Left ventricle myocardium inferior (tissue), 1 donor: ENCODE measurements at regions not wholly inside any gene's neighbourhood (a gene's known extent, or its start where the extent isn't known, plus 50 kb on each side); places are given as distances from the start of the nearest gene placed in this dataset.

ENCODE experiments used
- DNase-seq: peaks from one replicate; pipeline ENCODE4 v3.0.0-alpha.2; 2020
- H3K27ac ChIP-seq: fragments of 200-600 bp; replicated peaks from 2 replicates; pipeline ENCODE4 v1.8.0; 2021
- H3K27me3 ChIP-seq: fragments of 200-600 bp; 2 replicates; pipeline ENCODE4 v1.8.0; 2021; ENCODE audit warnings: low read depth
- H3K36me3 ChIP-seq: fragments of 200-600 bp; 2 replicates; pipeline ENCODE4 v1.8.0; 2021
- H3K4me1 ChIP-seq: fragments of 200-600 bp; 2 replicates; pipeline ENCODE4 v1.8.0; 2021
- H3K4me3 ChIP-seq: fragments of 200-600 bp; 2 replicates; pipeline ENCODE4 v1.8.0; 2021; ENCODE audit warnings: mild to moderate bottlenecking, moderate library complexity
- H3K9me3 ChIP-seq: fragments of 200-600 bp; replicated peaks from 2 replicates; pipeline ENCODE4 v1.8.0; 2021
- intact Hi-C: fragments of 100-400 bp; cut with micrococcal nuclease; formaldehyde crosslinking; loops from one replicate; pipeline ENCODE4 v1.11.0; 2022
- TF ChIP-seq, protein P1 (sequence below): fragments of 200-600 bp; IDR thresholded peaks from 2 replicates; pipeline ENCODE4 v1.8.0; 2021; ENCODE audit warnings: antibody characterized with exemption, mild to moderate bottlenecking, borderline replicate concordance
- donor health status: DM: no; HTN: yes; CAD: no; lungs with severe emphysema.

DNA sequence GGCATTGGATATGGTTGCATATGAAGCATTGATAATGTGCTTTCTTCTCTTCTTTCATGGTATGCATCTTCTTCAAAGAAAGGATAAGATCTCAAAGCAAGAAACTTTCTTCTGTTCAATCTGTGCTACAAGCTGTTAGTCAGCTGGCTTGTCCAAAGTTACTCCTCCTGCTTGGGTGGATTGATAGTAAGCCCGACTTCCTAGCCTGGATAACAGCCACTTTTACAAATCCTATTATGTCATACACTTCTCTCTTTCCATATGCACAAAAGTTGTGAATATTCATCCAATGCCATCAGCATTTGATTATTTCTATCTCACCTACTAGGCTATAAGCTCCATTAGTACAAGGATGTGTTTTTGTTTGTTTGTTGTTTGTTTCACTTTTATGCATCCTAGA is 891.0 kb upstream of the SORCS1 start:
- Histone ChIP-seq H3K4me1 (no peaks in the 10 kb centered on the region), H3K4me3 (no peak overlapping the region), H3K27ac (no peak overlapping the region), H3K36me3 (no peaks in the 10 kb centered on the region), H3K27me3 (no peaks in the 10 kb centered on the region), H3K9me3 (no peaks in the 10 kb centered on the region)
- no peak for DNase-seq
- intact Hi-C loops: no loop called here
- TF ChIP-seq, protein P1, sequence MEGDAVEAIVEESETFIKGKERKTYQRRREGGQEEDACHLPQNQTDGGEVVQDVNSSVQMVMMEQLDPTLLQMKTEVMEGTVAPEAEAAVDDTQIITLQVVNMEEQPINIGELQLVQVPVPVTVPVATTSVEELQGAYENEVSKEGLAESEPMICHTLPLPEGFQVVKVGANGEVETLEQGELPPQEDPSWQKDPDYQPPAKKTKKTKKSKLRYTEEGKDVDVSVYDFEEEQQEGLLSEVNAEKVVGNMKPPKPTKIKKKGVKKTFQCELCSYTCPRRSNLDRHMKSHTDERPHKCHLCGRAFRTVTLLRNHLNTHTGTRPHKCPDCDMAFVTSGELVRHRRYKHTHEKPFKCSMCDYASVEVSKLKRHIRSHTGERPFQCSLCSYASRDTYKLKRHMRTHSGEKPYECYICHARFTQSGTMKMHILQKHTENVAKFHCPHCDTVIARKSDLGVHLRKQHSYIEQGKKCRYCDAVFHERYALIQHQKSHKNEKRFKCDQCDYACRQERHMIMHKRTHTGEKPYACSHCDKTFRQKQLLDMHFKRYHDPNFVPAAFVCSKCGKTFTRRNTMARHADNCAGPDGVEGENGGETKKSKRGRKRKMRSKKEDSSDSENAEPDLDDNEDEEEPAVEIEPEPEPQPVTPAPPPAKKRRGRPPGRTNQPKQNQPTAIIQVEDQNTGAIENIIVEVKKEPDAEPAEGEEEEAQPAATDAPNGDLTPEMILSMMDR: no peak

DNA sequence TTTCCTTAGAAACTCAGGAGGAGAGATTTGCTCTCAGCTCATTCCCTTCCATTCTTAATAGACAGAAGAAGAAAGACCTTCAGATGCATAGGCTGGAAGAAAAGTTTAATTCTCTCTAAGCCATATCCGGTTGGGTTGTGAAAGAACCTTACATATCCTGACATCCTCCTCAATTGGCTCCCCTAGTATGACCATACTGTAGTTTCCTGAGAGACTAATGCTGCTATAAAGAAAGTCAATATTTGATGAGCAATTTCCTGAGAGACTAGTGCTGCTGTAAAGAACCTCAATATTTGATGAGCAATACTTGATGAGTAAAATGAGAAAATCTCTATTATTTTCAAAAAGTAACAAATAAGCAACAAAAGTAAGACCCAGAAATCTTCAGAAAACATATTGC is 888.5 kb upstream of the SORCS1 start:
- intact Hi-C loops: no loop called here
- H3K4me1 ChIP-seq: no peaks in the 10 kb centered on the region
- TF ChIP-seq, protein P1: no peak
- H3K9me3 ChIP-seq: no peaks in the 10 kb centered on the region
- H3K27me3 ChIP-seq: no peaks in the 10 kb centered on the region
- H3K4me3 ChIP-seq: no peak overlapping the region
- no peaks in the 10 kb centered on the region for H3K36me3 ChIP-seq
- no peak for DNase-seq
- no peak overlapping the region for H3K27ac ChIP-seq

DNA sequence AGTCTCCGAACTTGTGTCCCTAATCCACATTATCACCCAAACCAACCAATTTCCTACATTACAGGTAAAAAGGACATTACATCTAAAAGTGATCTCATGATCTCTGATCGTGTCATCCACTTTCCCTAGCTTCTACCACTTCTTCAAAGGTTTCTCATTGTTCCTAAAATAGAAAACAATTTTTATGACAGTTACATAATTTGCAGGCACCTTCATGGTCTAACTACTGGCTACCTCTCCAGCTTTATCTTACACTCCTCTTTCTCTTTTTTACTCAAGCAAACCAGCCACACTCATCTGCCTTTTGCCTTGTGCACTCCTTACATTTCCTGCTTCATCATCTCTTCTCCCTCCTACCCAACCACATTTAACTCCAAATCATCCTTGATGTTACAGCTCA is 886.7 kb upstream of the SORCS1 start:
- TF ChIP-seq, protein P1: no peak
- Histone ChIP-seq H3K27me3 (no peaks in the 10 kb centered on the region), H3K4me3 (no peak overlapping the region), H3K4me1 (no peaks in the 10 kb centered on the region), H3K9me3 (no peaks in the 10 kb centered on the region), H3K36me3 (no peaks in the 10 kb centered on the region), H3K27ac (no peak overlapping the region)
- DNase-seq: no peak
- intact Hi-C loops: no loop called here

DNA sequence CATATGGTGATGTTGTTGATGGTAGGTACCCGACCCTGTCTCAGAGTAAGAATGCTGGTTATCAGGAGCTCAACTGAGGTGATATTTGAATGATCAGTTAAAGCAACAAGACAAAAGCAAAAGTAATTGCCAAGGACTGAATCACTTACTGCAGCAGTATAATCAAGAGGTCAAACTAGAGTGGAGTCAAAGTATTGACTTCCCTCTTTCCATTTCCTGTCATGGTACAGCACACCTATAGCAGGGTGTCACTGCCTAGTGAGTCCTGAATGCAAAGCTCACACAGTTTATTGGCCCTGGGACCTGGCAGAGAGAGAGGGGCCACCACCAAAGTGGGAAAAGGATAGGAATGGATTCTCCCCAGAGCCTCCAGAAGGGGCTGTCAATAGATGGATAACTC is 886.1 kb upstream of the SORCS1 start:
- H3K4me3 ChIP-seq: no peak overlapping the region
- H3K27me3 ChIP-seq: no peaks in the 10 kb centered on the region
- no peaks in the 10 kb centered on the region for H3K4me1 ChIP-seq
- H3K27ac ChIP-seq: no peak overlapping the region
- no peak for DNase-seq
- TF ChIP-seq, protein P1: no peak
- intact Hi-C loops: no loop called here
- no peaks in the 10 kb centered on the region for H3K36me3 ChIP-seq
- no peaks in the 10 kb centered on the region for H3K9me3 ChIP-seq

DNA sequence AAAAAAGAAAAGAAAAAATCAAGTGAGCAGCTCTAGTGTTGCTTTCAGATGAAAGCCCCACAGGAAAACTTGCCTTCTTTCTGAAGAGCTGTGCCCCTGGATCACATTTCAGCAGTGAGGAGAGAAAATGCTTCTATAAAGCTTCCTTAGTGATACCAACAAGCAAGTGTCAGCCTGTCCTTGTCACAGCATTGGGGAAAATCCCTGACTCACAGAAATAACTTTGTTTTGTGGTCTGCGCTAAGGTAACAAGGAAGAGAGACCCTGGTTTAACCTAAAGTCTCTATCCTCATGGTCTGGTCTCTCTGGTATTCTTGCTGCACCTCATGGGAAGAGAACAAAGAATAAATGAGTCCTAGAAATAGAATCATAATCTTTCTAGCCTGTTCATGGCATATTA is 885.2 kb upstream of the SORCS1 start:
- DNase-seq: no peak
- H3K27me3 ChIP-seq: no peaks in the 10 kb centered on the region
- H3K9me3 ChIP-seq: no peaks in the 10 kb centered on the region
- no peak overlapping the region for H3K27ac ChIP-seq
- H3K4me1 ChIP-seq: no peaks in the 10 kb centered on the region
- intact Hi-C loops: no loop called here
- H3K4me3 ChIP-seq: no peak overlapping the region
- no peaks in the 10 kb centered on the region for H3K36me3 ChIP-seq
- TF ChIP-seq, protein P1: no peak

DNA sequence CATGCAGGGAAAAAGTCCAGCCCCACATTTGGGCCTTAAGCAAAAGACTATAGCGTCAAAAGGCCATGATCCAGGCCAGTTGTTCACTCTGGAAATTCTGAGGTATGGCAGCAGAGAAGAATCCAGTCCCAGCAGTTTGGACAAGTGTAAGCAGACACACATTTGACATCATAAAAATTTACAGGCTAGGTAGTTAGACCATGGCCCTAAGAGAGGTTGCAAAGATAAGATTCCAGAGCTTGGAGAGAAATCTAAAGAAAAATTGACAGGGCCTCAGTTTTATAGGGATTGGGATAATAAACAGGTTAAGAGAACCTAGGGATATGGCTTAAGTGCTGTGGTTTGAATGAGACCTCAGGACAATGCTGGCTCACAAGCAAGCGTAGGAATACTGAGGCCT is 884.4 kb upstream of the SORCS1 start:
- DNase-seq: no peak
- intact Hi-C loops: no loop called here
- no peaks in the 10 kb centered on the region for H3K27me3 ChIP-seq
- no peaks in the 10 kb centered on the region for H3K36me3 ChIP-seq
- no peaks in the 10 kb centered on the region for H3K9me3 ChIP-seq
- H3K4me1 ChIP-seq: no peaks in the 10 kb centered on the region
- no peak overlapping the region for H3K4me3 ChIP-seq
- TF ChIP-seq, protein P1: no peak
- H3K27ac ChIP-seq: no peak overlapping the region
